ENCODE measurements at regions not wholly inside any gene's neighbourhood (a gene's known extent, or its start where the extent isn't known, plus 50 kb on each side); places are given as distances from the start of the nearest gene placed in this dataset.

DNA sequence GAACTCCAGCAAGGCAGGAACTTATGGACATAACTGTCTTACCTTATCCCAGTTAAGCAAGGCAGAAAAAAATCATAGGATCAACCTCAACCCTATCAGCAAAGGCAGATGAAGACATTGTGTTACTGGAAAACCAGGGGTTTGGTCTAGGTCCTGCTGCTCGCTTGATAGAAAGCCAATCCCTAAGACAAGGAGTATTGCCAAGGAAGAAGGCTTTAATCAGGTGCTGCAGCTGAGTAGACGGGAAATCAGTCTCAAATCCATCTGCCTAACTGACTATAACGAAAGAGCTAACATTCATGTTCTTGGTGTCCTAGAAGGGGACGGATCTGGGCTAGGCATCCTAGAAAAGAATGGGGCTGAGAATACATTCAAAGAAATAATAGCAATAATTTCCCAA lies 1158.7 kb upstream of the CNTN5 start:
- peaks cover 4% of the 10 kb centered on the region; the same call in 1 of the 2 replicates for H3K4me1 ChIP-seq (ENCODE audit: insufficient read depth, low read length)
- no CpG with 5 or more reads among the region's 4 CpGs for WGBS (ENCODE audit: extremely low coverage, insufficient read length, low lambda C conversion rate)
- H2BK20ac ChIP-seq (ENCODE audit: low read depth, low read length, poor library complexity, severe bottlenecking), result no peak overlapping the region
- peaks cover 7 to 18% (median 13%) of the 10 kb centered on the region in 3 experiments for H3K36me3 Mint-ChIP-seq (ENCODE audit: insufficient read depth in 1 of 3, low read depth in 3 of 3)
- H2BK5ac ChIP-seq (ENCODE audit: insufficient read length, low read length), result no peak overlapping the region
- no peaks in the 10 kb centered on the region for H3K79me2 ChIP-seq (ENCODE audit: insufficient read depth, low read length)
- H4K5ac ChIP-seq (ENCODE audit: insufficient read length, low read depth, low read length), result no peak overlapping the region
- TF ChIP-seq, protein P1, sequence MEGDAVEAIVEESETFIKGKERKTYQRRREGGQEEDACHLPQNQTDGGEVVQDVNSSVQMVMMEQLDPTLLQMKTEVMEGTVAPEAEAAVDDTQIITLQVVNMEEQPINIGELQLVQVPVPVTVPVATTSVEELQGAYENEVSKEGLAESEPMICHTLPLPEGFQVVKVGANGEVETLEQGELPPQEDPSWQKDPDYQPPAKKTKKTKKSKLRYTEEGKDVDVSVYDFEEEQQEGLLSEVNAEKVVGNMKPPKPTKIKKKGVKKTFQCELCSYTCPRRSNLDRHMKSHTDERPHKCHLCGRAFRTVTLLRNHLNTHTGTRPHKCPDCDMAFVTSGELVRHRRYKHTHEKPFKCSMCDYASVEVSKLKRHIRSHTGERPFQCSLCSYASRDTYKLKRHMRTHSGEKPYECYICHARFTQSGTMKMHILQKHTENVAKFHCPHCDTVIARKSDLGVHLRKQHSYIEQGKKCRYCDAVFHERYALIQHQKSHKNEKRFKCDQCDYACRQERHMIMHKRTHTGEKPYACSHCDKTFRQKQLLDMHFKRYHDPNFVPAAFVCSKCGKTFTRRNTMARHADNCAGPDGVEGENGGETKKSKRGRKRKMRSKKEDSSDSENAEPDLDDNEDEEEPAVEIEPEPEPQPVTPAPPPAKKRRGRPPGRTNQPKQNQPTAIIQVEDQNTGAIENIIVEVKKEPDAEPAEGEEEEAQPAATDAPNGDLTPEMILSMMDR (conservative IDR thresholded peaks at IDR 0.05), result no peak
- H3K27ac ChIP-seq (ENCODE audit: insufficient read length, low read depth, low read length), result no peak overlapping the region
- no peak overlapping the region for H3K14ac ChIP-seq (ENCODE audit: insufficient read depth, low read length)
- no peak overlapping the region for H3K56ac ChIP-seq (ENCODE audit: insufficient read length, low read depth, low read length)
- H3K9me3 ChIP-seq (ENCODE audit: control insufficient read depth, low read depth, low read length), result peaks cover 5% of the 10 kb centered on the region
- no peak overlapping the region for H3K23ac ChIP-seq (ENCODE audit: insufficient read length, low read depth, low read length)
- H3K27ac Mint-ChIP-seq, result no peak overlapping the region
- no peaks in the 10 kb centered on the region for H3K79me1 ChIP-seq (ENCODE audit: insufficient read depth, low read depth, low read length, poor library complexity, severe bottlenecking)
- no peaks in the 10 kb centered on the region for H4K20me1 ChIP-seq (ENCODE audit: control insufficient read depth, insufficient read depth, insufficient read length)
- H3K23me2 ChIP-seq (ENCODE audit: insufficient read length, low read depth, low read length, poor library complexity, severe bottlenecking), result no peaks in the 10 kb centered on the region
- no peak overlapping the region for H3K4me3 Mint-ChIP-seq
- no peak overlapping the region for H3K4me2 ChIP-seq (ENCODE audit: insufficient read depth, insufficient read length, low read length)
- H3T11ph ChIP-seq (ENCODE audit: low read length), result no peak overlapping the region
- H3K27me3 ChIP-seq (ENCODE audit: insufficient read depth, low read length), result no peaks in the 10 kb centered on the region
- H3K9me3 Mint-ChIP-seq, result peaks cover 7 to 18% of the 10 kb centered on the region in 2 experiments; a peak in 4 of 5 replicates
- DNase-seq, result no peak
- no peak overlapping the region for H2BK12ac ChIP-seq (ENCODE audit: insufficient read length, low read depth, low read length)
- H3K4ac ChIP-seq (ENCODE audit: low read depth, low read length), result no peak overlapping the region
- no peak overlapping the region for H4K91ac ChIP-seq (ENCODE audit: insufficient read length, low read depth, low read length)
- H3K27me3 Mint-ChIP-seq (ENCODE audit: low read depth), result no peaks in the 10 kb centered on the region
- no peak overlapping the region for H2AFZ ChIP-seq (ENCODE audit: low read length)
- peaks cover 6 to 7% of the 10 kb centered on the region in 2 experiments; a peak in 3 of 4 replicates for H3K4me1 Mint-ChIP-seq
- no peak overlapping the region for H3K18ac ChIP-seq (ENCODE audit: insufficient read length, low read depth, low read length)
- H2AK5ac ChIP-seq (ENCODE audit: insufficient read length, low read length), result no peak overlapping the region
- no peak overlapping the region for H2BK120ac ChIP-seq (ENCODE audit: low read depth, low read length, poor library complexity, severe bottlenecking)
- H3K9ac ChIP-seq (ENCODE audit: extremely low read depth, insufficient read length, low read length), result no peak overlapping the region
- no peak overlapping the region for H2BK15ac ChIP-seq (ENCODE audit: low read depth, low read length)
- no peak overlapping the region for H4K8ac ChIP-seq (replicated peaks; ENCODE audit: insufficient read length, low read depth, low read length)
